Panc1 (cell line): ENCODE measurements at regions not wholly inside any gene's neighbourhood (a gene's known extent, or its start where the extent isn't known, plus 50 kb on each side); places are given as distances from the start of the nearest gene placed in this dataset.

ENCODE experiments used
- CTCF ChIP-seq: fragments of 450-650 bp; IDR thresholded peaks from 2 replicates; pipeline ENCODE4 v1.5.1; 2017; ENCODE audit warnings: mild to moderate bottlenecking
- REST ChIP-seq, 2 experiments: IDR thresholded peaks; 2 replicates each; pipeline ENCODE4 v1.6.1; 2011 to 2012; ENCODE audit warnings: low read depth in 2 of 2, control low read depth in 1 of 2, low read length in 1 of 2, mild to moderate bottlenecking in 1 of 2, moderate library complexity in 1 of 2; ENCODE audit not compliant: insufficient read depth in 1 of 2
- SIN3A ChIP-seq: IDR thresholded peaks from 2 replicates; pipeline ENCODE4 v1.6.1; 2012; ENCODE audit warnings: low read depth, mild to moderate bottlenecking, low read length, moderate library complexity, borderline replicate concordance; ENCODE audit not compliant: insufficient read depth
- TCF7L2 ChIP-seq: IDR thresholded peaks from 2 replicates; pipeline ENCODE4 v1.6.1; 2011; ENCODE audit warnings: mild to moderate bottlenecking, low read depth, low read length, inconsistent platforms

- TF ChIP-seq CTCF (no peak), TCF7L2 (no peak), REST (IDR thresholded peaks at IDR 0.05; ENCODE audit: insufficient read depth in 1 of 2, low read depth in 2 of 2, low read length in 1 of 2) (no peak), SIN3A (no peak)
Observed at GRCh38 chr7:9391221-9391620, 957.8 kb downstream of the NXPH1 start.
